Type B pancreatic cell (in vitro differentiated cells): ENCODE measurements at regions not wholly inside any gene's neighbourhood (a gene's known extent, or its start where the extent isn't known, plus 50 kb on each side); places are given as distances from the start of the nearest gene placed in this dataset.

Experiments
- DNase-seq: peaks from one replicate; pipeline ENCODE4 v3.0.0; 2021; ENCODE audit warnings: mixed read lengths; ENCODE audit not compliant: unreplicated experiment; ENCODE audit errors: extremely low spot score
- H3K27ac Mint-ChIP-seq: 2 replicates; pipeline ENCODE4 v1.8.0; 2021; ENCODE audit warnings: mild to moderate bottlenecking, mixed read lengths
- H3K27me3 Mint-ChIP-seq: 2 replicates; pipeline ENCODE4 v1.8.0; 2021; ENCODE audit warnings: mixed read lengths
- H3K36me3 Mint-ChIP-seq: 2 replicates; pipeline ENCODE4 v1.8.0; 2021; ENCODE audit warnings: mixed read lengths
- H3K4me1 Mint-ChIP-seq: one replicate; pipeline ENCODE4 v1.8.0; 2021; ENCODE audit warnings: mixed read lengths; ENCODE audit not compliant: unreplicated experiment
- H3K4me3 Mint-ChIP-seq: 2 replicates; pipeline ENCODE4 v1.8.0; 2021; ENCODE audit warnings: mild to moderate bottlenecking, mixed read lengths
- H3K9me3 Mint-ChIP-seq: 2 replicates; pipeline ENCODE4 v1.8.0; 2021; ENCODE audit warnings: mixed read lengths
- TF ChIP-seq, protein P1 (sequence below): fragments of 200-600 bp; sonication (generic); conservative IDR thresholded peaks from 2 replicates; pipeline ENCODE4 v1.5.0; 2021; ENCODE audit warnings: antibody characterized with exemption, mild to moderate bottlenecking

DNA sequence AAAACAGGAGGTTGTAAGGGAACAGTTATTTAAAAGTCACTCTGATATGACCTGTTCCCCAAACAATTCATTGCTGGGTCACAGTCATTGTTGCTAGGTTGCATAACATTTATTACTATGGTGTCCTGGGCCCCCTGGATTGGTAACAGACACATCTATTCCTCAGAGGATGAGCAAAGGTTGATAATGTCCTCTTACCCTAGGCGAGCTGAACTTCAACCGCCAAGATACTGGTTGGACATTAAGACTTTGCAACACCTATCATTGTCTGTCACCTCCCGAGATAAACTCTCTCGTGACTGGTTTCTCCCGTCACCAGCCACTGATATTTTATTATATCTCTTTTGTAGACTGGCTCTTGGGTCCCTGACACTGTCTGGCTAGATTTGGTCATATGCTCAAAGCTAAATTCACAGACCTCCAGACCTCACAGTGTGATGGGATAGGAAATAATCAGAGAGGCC, 361.3 kb downstream of the ZNF521 start:
- Mint-ChIP-seq H3K4me1 (peaks cover 33% of the 10 kb centered on the region), H3K27ac (no peak overlapping the region), H3K4me3 (no peak overlapping the region), H3K36me3 (no peaks in the 10 kb centered on the region), H3K9me3 (no peaks in the 10 kb centered on the region), H3K27me3 (peaks cover 7% of the 10 kb centered on the region)
- TF ChIP-seq, protein P1, sequence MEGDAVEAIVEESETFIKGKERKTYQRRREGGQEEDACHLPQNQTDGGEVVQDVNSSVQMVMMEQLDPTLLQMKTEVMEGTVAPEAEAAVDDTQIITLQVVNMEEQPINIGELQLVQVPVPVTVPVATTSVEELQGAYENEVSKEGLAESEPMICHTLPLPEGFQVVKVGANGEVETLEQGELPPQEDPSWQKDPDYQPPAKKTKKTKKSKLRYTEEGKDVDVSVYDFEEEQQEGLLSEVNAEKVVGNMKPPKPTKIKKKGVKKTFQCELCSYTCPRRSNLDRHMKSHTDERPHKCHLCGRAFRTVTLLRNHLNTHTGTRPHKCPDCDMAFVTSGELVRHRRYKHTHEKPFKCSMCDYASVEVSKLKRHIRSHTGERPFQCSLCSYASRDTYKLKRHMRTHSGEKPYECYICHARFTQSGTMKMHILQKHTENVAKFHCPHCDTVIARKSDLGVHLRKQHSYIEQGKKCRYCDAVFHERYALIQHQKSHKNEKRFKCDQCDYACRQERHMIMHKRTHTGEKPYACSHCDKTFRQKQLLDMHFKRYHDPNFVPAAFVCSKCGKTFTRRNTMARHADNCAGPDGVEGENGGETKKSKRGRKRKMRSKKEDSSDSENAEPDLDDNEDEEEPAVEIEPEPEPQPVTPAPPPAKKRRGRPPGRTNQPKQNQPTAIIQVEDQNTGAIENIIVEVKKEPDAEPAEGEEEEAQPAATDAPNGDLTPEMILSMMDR, result no peak
- DNase-seq, result no peak

DNA sequence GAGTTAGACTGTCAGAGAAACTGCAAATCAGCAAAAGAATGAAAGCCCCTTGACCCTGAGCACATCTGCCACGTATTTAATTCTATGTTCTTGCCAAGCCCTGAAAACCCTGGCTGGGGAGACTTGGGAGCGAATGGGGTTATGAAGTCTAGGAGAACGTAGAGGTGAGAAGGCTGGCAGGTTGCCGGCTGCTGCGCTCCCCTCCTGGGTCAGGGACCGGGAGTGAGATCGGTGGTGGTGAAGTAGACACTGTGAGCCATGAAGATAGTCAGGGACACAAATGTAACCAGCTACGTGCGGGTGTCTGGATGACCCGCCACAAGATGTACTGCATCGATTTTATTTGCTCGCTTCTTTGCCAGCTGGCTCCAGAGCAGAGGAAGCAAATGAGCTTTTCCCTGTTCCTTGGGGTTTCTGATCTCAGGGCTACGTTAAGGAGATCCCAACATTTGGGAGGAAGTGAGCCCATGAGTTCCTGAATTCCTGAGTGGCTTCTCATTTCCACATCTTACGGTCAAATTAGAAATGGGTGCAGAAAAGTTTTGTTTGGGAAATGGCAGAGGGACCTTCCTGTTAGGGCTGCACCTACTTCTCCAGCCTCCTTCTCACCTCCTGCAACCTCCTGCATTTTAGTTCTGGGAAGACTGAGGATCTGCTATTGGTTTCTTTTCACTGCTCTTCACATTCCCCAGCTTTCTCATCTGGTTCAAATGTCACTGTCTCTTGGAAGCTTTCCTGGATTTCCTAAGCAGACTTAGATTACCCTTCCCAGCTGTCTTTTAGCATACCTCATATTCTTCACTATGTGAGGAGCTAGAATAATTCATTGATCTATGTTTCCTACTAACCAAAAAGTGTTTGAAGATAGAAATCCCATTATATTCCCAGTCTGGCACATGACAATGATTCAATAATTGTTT, 360.6 kb downstream of the ZNF521 start:
- H3K4me3 Mint-ChIP-seq, result no peak overlapping the region
- H3K36me3 Mint-ChIP-seq, result no peaks in the 10 kb centered on the region
- peaks cover 26% of the 10 kb centered on the region for H3K4me1 Mint-ChIP-seq
- peaks cover 7% of the 10 kb centered on the region for H3K27me3 Mint-ChIP-seq
- H3K27ac Mint-ChIP-seq, result no peak overlapping the region
- no peak for DNase-seq
- TF ChIP-seq, protein P1, result no peak
- H3K9me3 Mint-ChIP-seq, result no peaks in the 10 kb centered on the region

DNA sequence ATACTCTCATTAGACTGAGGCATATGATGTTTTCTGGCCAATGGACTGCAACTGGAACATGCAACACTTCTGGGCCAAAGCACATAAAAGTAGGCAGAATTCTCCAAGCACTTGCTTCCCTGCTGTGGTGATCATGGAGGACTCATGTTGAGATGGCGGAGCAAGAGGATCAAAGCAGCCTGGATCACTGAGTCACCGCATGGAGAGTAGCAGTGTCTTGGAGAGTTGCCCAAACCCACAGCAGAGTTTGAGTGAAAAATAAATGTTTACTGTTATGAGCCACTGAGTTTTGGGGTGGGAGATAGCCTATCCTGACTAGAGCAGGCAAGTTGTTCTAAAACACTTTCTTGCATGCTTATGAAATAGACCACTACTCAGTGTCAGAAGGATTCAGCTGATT, 359.5 kb downstream of the ZNF521 start:
- Mint-ChIP-seq H3K4me3 (no peak overlapping the region), H3K4me1 (peaks cover 17% of the 10 kb centered on the region), H3K36me3 (no peaks in the 10 kb centered on the region), H3K27ac (no peak overlapping the region), H3K27me3 (peaks cover 3% of the 10 kb centered on the region), H3K9me3 (no peaks in the 10 kb centered on the region)
- TF ChIP-seq, protein P1, result no peak
- DNase-seq, result no peak

DNA sequence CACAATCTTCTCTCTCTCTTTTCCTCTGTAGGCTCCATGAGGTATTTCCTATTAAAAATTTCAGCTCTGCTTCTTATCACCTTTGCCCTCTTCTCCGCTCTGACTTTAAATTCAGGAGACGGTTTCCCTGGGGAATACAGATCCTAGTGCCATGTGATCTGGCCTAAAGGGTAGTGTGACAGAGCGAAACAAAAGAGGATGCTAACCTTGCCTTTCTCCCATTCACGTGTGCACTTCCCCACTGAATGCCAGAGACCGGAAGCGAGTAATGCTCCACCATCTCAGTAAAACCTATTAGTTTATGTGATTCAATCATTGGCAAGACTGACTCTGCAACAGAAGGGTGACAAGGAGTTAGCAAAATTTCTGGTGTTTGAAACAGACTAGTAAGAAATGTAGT, 358.3 kb downstream of the ZNF521 start:
- Mint-ChIP-seq H3K9me3 (no peaks in the 10 kb centered on the region), H3K27me3 (peaks cover 3% of the 10 kb centered on the region), H3K36me3 (no peaks in the 10 kb centered on the region), H3K4me1 (peaks cover 11% of the 10 kb centered on the region), H3K27ac (no peak overlapping the region), H3K4me3 (no peak overlapping the region)
- DNase-seq, result no peak
- TF ChIP-seq, protein P1, result no peak

DNA sequence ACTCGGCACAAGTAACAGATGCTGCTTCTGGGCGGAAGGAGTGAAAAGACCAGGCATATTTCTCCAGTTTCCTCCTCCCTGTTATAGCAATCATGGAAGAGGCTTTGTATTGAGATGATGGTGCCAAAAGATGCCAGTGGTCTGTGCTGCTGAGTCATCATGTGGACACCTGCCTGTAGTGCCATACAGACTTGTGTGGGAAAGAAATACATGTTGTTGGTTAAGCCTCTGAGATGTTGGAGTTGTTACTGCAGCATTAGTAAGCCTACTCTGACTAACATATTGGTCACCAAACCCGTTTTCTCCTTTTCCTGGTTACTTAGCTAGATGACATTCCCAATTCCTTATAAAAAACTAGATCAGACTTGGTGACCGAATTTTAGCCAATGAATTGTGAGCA, 356.9 kb downstream of the ZNF521 start:
- Mint-ChIP-seq H3K4me1 (peaks cover 11% of the 10 kb centered on the region), H3K27ac (no peak overlapping the region), H3K9me3 (peaks cover 14% of the 10 kb centered on the region), H3K4me3 (no peak overlapping the region), H3K27me3 (peaks cover 3% of the 10 kb centered on the region), H3K36me3 (no peaks in the 10 kb centered on the region)
- TF ChIP-seq, protein P1, result no peak
- no peak for DNase-seq
